Mesenchymal stem cell (in vitro differentiated cells and primary cell): ENCODE measurements at regions not wholly inside any gene's neighbourhood (a gene's known extent, or its start where the extent isn't known, plus 50 kb on each side); places are given as distances from the start of the nearest gene placed in this dataset.

Source experiments
- DNase-seq: peaks from one replicate; pipeline ENCODE4 v3.0.0-alpha.2; 2013
- H2AFZ ChIP-seq: one replicate; pipeline ENCODE4 v1.6.1; 2013; ENCODE audit warnings: low read depth, mild to moderate bottlenecking, control low read depth, inconsistent platforms, low read length, moderate library complexity
- H2AK5ac ChIP-seq: 2 replicates; pipeline ENCODE4 v1.6.1; 2013; ENCODE audit warnings: low read length, moderate library complexity, mild to moderate bottlenecking, inconsistent platforms; ENCODE audit not compliant: severe bottlenecking
- H2BK120ac ChIP-seq: one replicate; pipeline ENCODE4 v1.6.1; 2013; ENCODE audit warnings: low read depth, mild to moderate bottlenecking, inconsistent platforms, low read length, moderate library complexity
- H2BK12ac ChIP-seq, 2 experiments: one replicate each; pipeline ENCODE4 v1.6.1; 2013; ENCODE audit warnings: inconsistent platforms in 2 of 2, low read length in 2 of 2, mild to moderate bottlenecking in 2 of 2, moderate library complexity in 2 of 2, control low read depth in 1 of 2
- H2BK15ac ChIP-seq: one replicate; pipeline ENCODE4 v1.6.1; 2013; ENCODE audit warnings: mild to moderate bottlenecking, low read depth, inconsistent platforms; ENCODE audit not compliant: poor library complexity, severe bottlenecking
- H2BK5ac ChIP-seq: 2 replicates; pipeline ENCODE4 v1.6.1; 2013; ENCODE audit warnings: low read depth, mild to moderate bottlenecking, low read length, control low read depth, inconsistent platforms; ENCODE audit not compliant: poor library complexity, severe bottlenecking
- H3K14ac ChIP-seq, 2 experiments: one replicate each; pipeline ENCODE4 v1.6.1; 2013; ENCODE audit warnings: inconsistent platforms in 2 of 2, low read length in 2 of 2, control low read depth in 1 of 2, mild to moderate bottlenecking in 1 of 2, moderate library complexity in 1 of 2
- H3K18ac ChIP-seq, 2 experiments: one replicate each; pipeline ENCODE4 v1.6.1; 2013; ENCODE audit warnings: inconsistent platforms in 2 of 2, low read length in 2 of 2, control low read depth in 1 of 2, low read depth in 1 of 2, mild to moderate bottlenecking in 1 of 2
- H3K23ac ChIP-seq, 2 experiments: one replicate each; pipeline ENCODE4 v1.6.1; 2013; ENCODE audit warnings: inconsistent platforms in 2 of 2, low read length in 2 of 2, mild to moderate bottlenecking in 2 of 2, moderate library complexity in 2 of 2, control low read depth in 1 of 2
- H3K27ac ChIP-seq: 2 replicates; pipeline ENCODE4 v1.5.1; 2013; ENCODE audit warnings: mild to moderate bottlenecking, moderate library complexity, low read length, control low read depth, inconsistent platforms; ENCODE audit not compliant: poor library complexity, severe bottlenecking
- H3K27me3 ChIP-seq, 2 experiments: 2 replicates each; pipeline versions ENCODE4 v1.6.1 to v1.7.0; 2013; ENCODE audit warnings: low read length in 2 of 2, mild to moderate bottlenecking in 2 of 2, moderate library complexity in 2 of 2, control low read depth in 1 of 2, inconsistent platforms in 1 of 2; ENCODE audit not compliant: control insufficient read depth in 1 of 2, insufficient read depth in 1 of 2
- H3K36me3 ChIP-seq, 2 experiments: 2 replicates each; pipeline versions ENCODE4 v1.6.1 to v1.7.0; 2013; ENCODE audit warnings: low read length in 2 of 2, control low read depth in 1 of 2, inconsistent platforms in 1 of 2, low read depth in 1 of 2, mild to moderate bottlenecking in 1 of 2; ENCODE audit not compliant: insufficient read depth in 2 of 2, control insufficient read depth in 1 of 2
- H3K4ac ChIP-seq, 2 experiments: one replicate each; pipeline ENCODE4 v1.6.1; 2013; ENCODE audit warnings: inconsistent platforms in 2 of 2, low read length in 2 of 2, mild to moderate bottlenecking in 2 of 2, moderate library complexity in 2 of 2, control low read depth in 1 of 2, low read depth in 1 of 2
- H3K4me1 ChIP-seq: 2 replicates; pipeline ENCODE4 v1.6.1; 2013; ENCODE audit warnings: low read depth, low read length, control low read depth; ENCODE audit not compliant: control insufficient read depth, insufficient read depth
- H3K4me2 ChIP-seq: 2 replicates; pipeline ENCODE4 v1.6.1; 2013; ENCODE audit warnings: low read length, mild to moderate bottlenecking, inconsistent platforms; ENCODE audit not compliant: poor library complexity, severe bottlenecking
- H3K4me3 ChIP-seq, 2 experiments: 2 replicates each; pipeline versions ENCODE4 v1.5.1 to v1.7.0; 2013; ENCODE audit warnings: low read length in 2 of 2, mild to moderate bottlenecking in 2 of 2, control low read depth in 1 of 2, low read depth in 1 of 2; ENCODE audit not compliant: insufficient read depth in 1 of 2
- H3K79me1 ChIP-seq: replicated peaks from 2 replicates; pipeline ENCODE4 v1.6.1; 2013; ENCODE audit warnings: mild to moderate bottlenecking, control low read depth, low read length, inconsistent platforms; ENCODE audit not compliant: poor library complexity, severe bottlenecking
- H3K9ac ChIP-seq: 2 replicates; pipeline ENCODE4 v1.7.0; 2013; ENCODE audit warnings: mild to moderate bottlenecking, low read length, moderate library complexity
- H3K9me3 ChIP-seq: 2 replicates; pipeline ENCODE4 v1.7.0; 2013; ENCODE audit warnings: mild to moderate bottlenecking, low read length; ENCODE audit not compliant: control insufficient read depth
- H4K8ac ChIP-seq: one replicate; pipeline ENCODE4 v1.6.1; 2013; ENCODE audit warnings: inconsistent platforms, mild to moderate bottlenecking, low read length, moderate library complexity
- H4K91ac ChIP-seq: one replicate; pipeline ENCODE4 v1.6.1; 2013; ENCODE audit warnings: mild to moderate bottlenecking, low read length, inconsistent platforms
- whole genome bisulfite sequencing: methylation state at CpG from one replicate; pipeline ENCODE4 v1.1.7; 2013; ENCODE audit warnings: mixed read lengths; 5-methylcytosine and 5-hydroxymethylcytosine counted together

GRCh38 chrY:12552471-12553283 lies 148.4 kb upstream of the USP9Y start:
- H2BK15ac ChIP-seq = no peak overlapping the region
- no peak overlapping the region for H3K14ac ChIP-seq
- no peak overlapping the region for H2BK12ac ChIP-seq
- H3K79me1 ChIP-seq = no peaks in the 10 kb centered on the region
- H3K4me3 ChIP-seq = no peak overlapping the region
- no peak overlapping the region for H3K4me2 ChIP-seq
- H3K27me3 ChIP-seq = no peaks in the 10 kb centered on the region
- no peak overlapping the region for H4K91ac ChIP-seq
- peak; percentile 56 for DNase-seq
- H3K9ac ChIP-seq = no peak overlapping the region
- no peak overlapping the region for H3K4ac ChIP-seq
- no peak overlapping the region for H2BK5ac ChIP-seq
- WGBS = 33% methylated on average over 3 of the region's 4 CpGs
- peak overlapping the region; percentile 96 for H3K27ac ChIP-seq
- H3K23ac ChIP-seq = no peak overlapping the region
- H4K8ac ChIP-seq = no peak overlapping the region
- no peak overlapping the region for H2AFZ ChIP-seq
- no peak overlapping the region for H2AK5ac ChIP-seq
- no peaks in the 10 kb centered on the region for H3K9me3 ChIP-seq
- no peak overlapping the region for H2BK120ac ChIP-seq
- H3K18ac ChIP-seq = no peak overlapping the region
- no peaks in the 10 kb centered on the region for H3K36me3 ChIP-seq
- peaks cover 20% of the 10 kb centered on the region for H3K4me1 ChIP-seq

DNA sequence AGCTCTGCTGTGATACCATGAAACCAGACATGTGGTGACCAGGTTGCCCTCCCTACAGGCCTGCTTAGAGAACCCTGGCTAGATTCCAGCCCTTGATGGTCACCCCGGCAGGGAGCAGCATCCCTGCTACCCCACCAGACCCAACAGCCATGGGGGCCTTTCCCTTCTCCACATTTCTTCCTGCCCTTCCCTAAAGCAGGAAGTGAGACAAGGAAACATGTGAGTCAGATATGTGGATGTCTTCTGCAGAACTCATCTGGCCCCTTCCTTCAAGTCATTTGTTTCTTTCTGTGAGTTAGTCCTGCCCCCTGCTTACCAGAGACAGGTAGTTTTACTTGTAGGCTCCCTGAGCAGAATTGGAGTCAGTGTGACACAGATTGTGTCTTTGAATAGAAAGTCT lies 147.1 kb upstream of the USP9Y start:
- no peak overlapping the region for H2AFZ ChIP-seq
- H3K4me3 ChIP-seq = no peak overlapping the region
- no peaks in the 10 kb centered on the region for H3K36me3 ChIP-seq
- no peak overlapping the region for H3K18ac ChIP-seq
- H2BK15ac ChIP-seq = no peak overlapping the region
- WGBS = no CpG with 5 or more reads among the region's 1 CpG
- H2BK120ac ChIP-seq = no peak overlapping the region
- H4K91ac ChIP-seq = no peak overlapping the region
- H3K27me3 ChIP-seq = no peaks in the 10 kb centered on the region
- no peak overlapping the region for H2BK12ac ChIP-seq
- H3K4me1 ChIP-seq = peaks cover 20% of the 10 kb centered on the region
- no peak overlapping the region for H2BK5ac ChIP-seq
- H2AK5ac ChIP-seq = no peak overlapping the region
- H3K4me2 ChIP-seq = no peak overlapping the region
- peak overlapping the region; percentile 94 for H3K27ac ChIP-seq
- H3K9me3 ChIP-seq = no peaks in the 10 kb centered on the region
- DNase-seq = no peak
- no peak overlapping the region for H3K23ac ChIP-seq
- H3K4ac ChIP-seq = no peak overlapping the region
- no peak overlapping the region for H4K8ac ChIP-seq
- no peak overlapping the region for H3K14ac ChIP-seq
- no peaks in the 10 kb centered on the region for H3K79me1 ChIP-seq
- H3K9ac ChIP-seq = no peak overlapping the region

- no peak overlapping the region for H3K23ac ChIP-seq
- no peaks in the 10 kb centered on the region for H3K79me1 ChIP-seq
- 63% methylated on average over 1 of the region's 1 CpG for WGBS
- H3K4me1 ChIP-seq = peaks cover 20% of the 10 kb centered on the region
- H3K27me3 ChIP-seq = no peaks in the 10 kb centered on the region
- peak; percentile 16 for DNase-seq
- H2BK12ac ChIP-seq = no peak overlapping the region
- no peak overlapping the region for H3K18ac ChIP-seq
- no peak overlapping the region for H2AFZ ChIP-seq
- no peak overlapping the region for H2BK120ac ChIP-seq
- no peak overlapping the region for H3K4me2 ChIP-seq
- H2AK5ac ChIP-seq = no peak overlapping the region
- no peak overlapping the region for H2BK15ac ChIP-seq
- H3K4me3 ChIP-seq = no peak overlapping the region
- H3K4ac ChIP-seq = no peak overlapping the region
- H3K9ac ChIP-seq = no peak overlapping the region
- no peak overlapping the region for H2BK5ac ChIP-seq
- H4K8ac ChIP-seq = no peak overlapping the region
- H3K27ac ChIP-seq = peak overlapping the region; percentile 94
- no peaks in the 10 kb centered on the region for H3K9me3 ChIP-seq
- no peak overlapping the region for H3K14ac ChIP-seq
- H3K36me3 ChIP-seq = no peaks in the 10 kb centered on the region
- H4K91ac ChIP-seq = no peak overlapping the region
Measured at GRCh38 chrY:12555005-12555404, 146.0 kb upstream of the USP9Y start.

- H2BK120ac ChIP-seq = no peak overlapping the region
- H3K79me1 ChIP-seq = no peaks in the 10 kb centered on the region
- H3K9me3 ChIP-seq = no peaks in the 10 kb centered on the region
- peaks cover 7% of the 10 kb centered on the region for H3K4me1 ChIP-seq
- no peaks in the 10 kb centered on the region for H3K27me3 ChIP-seq
- no peak overlapping the region for H3K4me2 ChIP-seq
- no peak overlapping the region for H2AK5ac ChIP-seq
- DNase-seq = no peak
- no peak overlapping the region for H2BK15ac ChIP-seq
- H3K9ac ChIP-seq = no peak overlapping the region
- no peak overlapping the region for H3K4me3 ChIP-seq
- no peak overlapping the region for H3K14ac ChIP-seq
- no peak overlapping the region for H3K27ac ChIP-seq
- H3K18ac ChIP-seq = no peak overlapping the region
- H2BK5ac ChIP-seq = no peak overlapping the region
- no peak overlapping the region for H4K91ac ChIP-seq
- WGBS = 77% methylated on average over 4 of the region's 4 CpGs
- H2AFZ ChIP-seq = no peak overlapping the region
- H2BK12ac ChIP-seq = no peak overlapping the region
- H3K4ac ChIP-seq = no peak overlapping the region
- no peak overlapping the region for H4K8ac ChIP-seq
- H3K36me3 ChIP-seq = no peaks in the 10 kb centered on the region
- no peak overlapping the region for H3K23ac ChIP-seq
Measured at GRCh38 chrY:12559007-12559406, 142.0 kb upstream of the USP9Y start.
